HG02973 (cell line): ENCODE measurements at regions not wholly inside any gene's neighbourhood (a gene's known extent, or its start where the extent isn't known, plus 50 kb on each side); places are given as distances from the start of the nearest gene placed in this dataset.

Experiments
- ATAC-seq: cut with Tn5 transposase; IDR thresholded peaks from one replicate; pipeline ENCODE4 v1.9.1; 2021; ENCODE audit warnings: moderate library complexity; ENCODE audit not compliant: unreplicated experiment

DNA sequence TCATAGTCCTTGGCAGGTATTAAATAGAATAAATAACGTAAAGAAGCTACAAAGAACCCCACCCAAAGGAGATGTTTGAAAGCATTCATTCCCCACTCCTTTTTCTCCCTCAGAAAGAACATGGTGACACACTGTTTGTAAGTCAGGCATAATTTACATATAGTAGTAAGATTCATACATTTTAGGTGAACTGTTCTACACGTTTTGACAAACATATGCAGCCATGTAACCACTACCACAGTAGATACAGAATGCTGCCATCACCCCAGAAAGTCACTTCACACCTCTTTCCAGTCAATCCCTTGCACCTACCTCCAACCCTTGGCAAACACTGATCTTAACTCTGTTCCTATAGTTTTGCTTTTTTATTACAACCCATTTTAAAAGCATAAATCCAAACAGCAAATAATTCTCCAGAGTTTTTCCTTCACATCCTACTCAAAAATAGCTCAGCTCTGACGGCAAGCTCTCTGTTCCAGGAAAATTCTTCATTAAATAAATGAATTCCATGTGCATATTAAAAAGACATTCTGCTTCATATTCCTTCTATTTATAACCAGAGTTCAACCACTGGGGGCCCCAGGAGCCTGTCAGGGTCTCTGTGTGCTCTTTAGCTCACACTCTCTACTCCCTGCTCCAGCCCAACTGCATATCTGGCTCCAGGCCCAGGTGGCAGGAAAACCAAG lies 258.8 kb downstream of the PLPP3 start:
- no peak for ATAC-seq

DNA sequence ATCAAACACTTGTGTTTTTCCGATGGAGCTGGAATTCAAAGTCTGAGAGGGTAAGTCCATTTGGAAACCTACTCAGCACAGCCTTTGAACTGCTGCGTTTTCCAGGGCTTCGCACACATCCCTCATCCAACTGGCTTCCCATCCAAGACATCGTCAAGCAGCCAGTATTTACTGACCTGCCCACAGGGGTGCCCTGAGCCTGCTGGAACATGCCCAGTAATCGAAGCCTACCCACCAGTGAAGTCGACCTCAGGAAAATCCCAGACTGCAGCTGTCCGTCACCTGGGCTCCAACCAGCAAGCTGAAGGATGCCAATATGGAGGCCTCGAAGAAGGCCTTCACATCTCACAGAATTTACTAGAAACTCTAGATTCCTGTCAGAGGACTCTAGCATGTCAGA lies 261.6 kb downstream of the PLPP3 start:
- ATAC-seq = no peak

DNA sequence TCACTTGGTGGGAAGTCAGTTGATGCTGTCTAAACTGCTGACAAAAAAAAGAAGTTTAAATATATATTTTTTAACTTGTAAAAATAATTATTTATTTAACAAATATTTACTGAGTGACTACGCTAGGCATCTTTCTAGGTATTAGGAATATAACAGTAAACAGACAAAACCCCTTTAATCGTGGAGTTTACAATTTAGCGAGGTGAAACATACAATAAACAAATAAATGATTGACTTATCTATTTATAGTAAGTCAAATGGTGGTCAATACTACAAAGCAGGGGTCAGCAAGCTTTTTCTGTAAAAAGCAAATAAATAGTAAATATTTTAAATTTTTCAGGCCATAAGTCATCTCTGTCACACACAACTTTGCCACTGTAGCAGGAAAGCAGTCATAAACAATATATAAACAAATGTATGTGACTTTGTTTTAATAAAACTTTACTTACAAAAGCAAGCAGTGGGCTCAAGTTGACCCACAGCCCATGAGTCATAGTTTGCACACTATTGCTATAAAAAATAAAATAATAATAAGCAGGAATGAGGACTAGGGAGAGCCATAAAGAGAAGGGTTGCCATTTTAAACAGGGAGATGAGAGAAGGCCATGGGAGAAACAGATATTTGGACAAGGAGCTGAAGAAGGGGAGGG lies 263.9 kb downstream of the PLPP3 start:
- ATAC-seq = no peak

DNA sequence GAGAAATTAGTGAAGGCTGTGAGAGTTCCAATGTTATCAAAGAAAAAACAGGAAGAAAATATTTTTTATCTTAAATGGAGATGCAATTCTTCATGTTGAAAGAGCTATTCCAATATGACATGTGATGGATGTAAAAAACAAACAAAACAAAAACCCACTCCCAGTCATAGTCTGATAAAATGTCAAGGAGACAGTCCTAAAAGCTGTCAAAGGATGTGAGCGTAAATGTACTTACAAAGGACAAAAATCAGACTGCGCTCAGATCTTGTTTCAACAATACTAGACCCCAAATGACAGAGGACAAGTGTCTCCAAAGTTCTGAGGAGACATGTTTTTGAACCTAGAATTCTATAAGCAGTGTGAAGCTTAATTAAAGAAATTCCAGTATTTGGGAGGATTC lies 265.8 kb downstream of the PLPP3 start:
- ATAC-seq = no peak

DNA sequence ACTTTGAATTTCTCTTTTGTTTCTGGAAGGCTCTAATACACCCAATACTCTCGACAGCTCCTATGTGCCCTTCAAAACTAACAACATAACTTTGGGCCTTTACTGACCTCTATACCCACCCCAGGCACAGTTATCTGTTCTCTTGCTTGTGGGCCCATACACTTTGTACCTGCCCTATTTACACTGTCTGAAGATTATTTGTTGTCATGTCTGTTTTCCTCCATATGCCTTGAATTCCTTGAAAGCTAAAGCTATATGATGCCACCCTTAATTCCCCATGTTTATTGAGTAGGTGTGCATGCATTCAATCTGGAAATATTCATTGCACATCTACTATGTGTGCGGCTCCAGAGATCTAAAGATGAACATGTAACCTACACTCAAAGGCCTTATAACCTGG lies 267.6 kb downstream of the PLPP3 start:
- no peak for ATAC-seq

DNA sequence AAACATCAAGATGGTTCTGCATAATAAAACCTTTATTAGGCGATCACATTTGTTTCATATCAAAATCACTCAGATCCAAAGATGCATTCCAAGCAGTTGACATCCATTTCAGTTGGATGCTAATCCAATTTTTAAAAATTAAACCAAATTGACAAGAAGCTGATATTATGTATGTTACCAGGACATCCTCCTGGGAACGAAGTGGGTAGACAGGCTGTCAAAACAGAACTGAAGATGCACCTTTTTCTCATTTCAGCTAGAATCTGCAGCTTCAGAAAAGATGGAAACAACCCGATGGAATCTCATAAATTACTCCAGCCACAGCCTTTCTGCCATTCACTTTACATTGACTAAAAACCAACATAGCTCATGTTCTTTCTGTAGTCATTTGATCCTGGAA lies 268.4 kb downstream of the PLPP3 start:
- ATAC-seq = no peak

DNA sequence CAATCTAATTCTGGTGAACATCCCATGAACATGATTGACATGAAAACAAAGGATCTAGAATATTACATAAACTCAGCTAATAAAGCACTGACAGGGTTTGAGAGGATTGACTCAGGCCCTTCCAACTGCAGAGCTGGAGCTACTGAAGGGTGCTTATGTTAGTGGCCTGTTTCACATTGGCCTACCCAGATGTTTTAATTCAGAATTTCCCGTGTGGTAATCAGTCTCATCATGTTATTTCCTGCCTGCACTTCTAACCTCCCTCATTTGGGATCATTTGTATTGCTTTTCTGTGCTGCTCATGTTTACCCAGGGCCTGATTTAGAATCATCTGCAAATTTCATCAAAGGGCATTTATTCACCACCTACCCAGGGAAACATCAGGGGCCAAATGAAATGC lies 270.3 kb downstream of the PLPP3 start:
- ATAC-seq = no peak

DNA sequence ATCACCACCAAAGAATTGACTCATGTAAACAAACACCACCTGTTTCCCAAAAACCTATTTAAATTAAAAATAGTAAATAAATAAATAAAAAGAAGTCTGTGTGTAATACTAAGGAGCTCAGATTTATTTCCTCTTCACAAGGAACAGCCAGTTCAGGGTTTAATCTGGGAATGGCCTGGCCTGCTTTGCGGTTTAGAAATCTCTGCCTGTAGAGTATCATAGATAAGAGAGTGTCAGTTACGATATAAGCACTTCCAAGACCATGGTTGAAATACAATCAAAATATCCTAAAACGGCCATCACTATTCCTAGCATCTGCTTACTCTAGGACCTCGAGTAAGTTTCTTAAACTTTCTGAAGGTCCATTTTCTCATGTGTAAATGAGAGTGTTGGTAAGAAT lies 274.4 kb downstream of the PLPP3 start:
- ATAC-seq = no peak

DNA sequence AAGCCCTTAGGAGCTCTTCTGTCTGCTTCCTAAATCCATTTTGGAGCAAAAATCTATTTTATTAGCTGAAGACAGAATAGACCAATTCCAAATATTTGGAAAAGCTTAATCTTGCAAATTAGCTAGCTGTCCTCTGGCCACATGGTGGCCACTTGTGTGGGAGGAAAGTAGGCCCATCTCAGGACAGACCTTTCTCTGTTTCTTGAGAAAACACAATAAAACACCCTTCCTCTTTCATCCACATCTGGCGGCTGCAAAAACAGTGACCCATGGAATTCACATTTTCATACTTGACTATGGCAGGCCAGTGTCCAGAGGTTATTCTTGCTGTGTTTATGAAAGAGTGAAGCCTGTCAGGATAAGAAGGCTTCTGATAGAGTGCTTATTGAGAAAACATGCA lies 275.6 kb downstream of the PLPP3 start:
- ATAC-seq = no peak

DNA sequence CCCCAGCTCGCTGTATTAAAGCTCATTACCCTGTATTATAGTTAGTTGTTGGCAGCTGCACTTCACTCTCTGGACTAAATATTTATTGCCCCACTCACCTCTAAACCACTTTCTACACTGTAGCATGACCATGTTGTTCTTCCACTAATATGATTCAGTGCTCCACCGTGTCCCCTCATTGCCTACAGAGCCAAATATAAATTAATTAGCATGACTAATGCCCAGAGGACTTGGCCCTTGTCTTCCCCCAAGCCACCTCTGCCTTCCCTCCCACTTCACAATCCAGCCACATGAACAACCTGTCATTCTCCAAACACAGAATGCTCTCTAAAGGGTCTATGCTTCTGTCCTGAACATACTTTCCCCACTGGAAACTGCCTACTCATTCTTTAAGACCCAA lies 276.5 kb downstream of the PLPP3 start:
- no peak for ATAC-seq

DNA sequence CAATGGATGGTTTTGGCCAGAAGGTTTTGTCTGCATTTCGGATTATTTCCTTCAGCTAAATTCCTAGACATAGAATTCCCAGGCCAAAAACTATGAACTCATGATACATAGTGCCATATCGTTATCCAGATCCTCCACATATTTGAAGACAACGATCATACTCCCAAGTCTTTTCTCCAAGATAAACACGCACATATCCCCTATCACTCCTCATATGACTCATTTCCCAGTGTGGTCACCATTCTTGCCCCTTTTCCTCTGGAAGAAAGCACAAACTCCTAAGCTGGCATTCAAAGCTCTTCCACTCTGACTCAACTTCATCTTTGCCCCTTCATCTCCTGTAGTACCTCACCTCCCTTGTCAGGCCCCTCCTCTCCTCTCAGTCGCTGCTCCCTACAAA lies 277.6 kb downstream of the PLPP3 start:
- ATAC-seq = no peak

DNA sequence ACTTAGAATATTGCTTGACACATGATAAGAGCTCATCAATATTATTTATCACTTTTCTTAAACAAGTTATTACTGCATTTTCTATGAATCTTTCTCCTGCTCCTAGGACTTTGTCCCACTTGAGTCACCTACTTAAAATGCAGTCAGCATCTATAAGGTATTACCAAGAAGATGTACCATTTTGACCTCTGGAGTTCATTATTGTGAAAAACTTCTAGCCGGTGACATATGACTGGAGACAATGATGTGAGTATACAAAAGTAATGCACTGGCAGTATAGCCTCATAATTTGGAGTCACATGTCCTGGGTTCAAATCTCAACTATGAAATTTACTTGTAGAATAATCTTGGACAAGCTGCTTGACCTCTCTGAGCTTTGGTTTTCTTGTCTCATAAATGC lies 278.5 kb downstream of the PLPP3 start:
- ATAC-seq = no peak

DNA sequence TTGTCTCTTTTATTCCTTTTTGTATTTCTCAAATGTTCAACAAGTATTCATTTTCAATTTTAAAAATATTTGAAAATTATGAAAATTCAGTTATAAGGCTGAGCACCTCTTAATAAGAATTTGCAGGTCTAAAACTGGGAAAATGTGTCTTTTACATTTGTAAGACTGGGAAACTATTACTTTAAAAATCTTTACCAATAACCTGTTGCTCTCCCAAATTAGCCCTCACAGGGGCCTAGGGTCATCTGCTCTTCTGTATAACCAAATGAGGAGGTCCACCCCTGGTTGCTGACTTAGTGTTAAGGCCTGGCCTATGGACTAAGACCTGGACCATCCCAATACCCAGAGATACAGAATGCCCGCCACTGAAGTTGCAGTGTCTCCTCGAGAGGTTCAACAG lies 280.5 kb downstream of the PLPP3 start:
- ATAC-seq = no peak

DNA sequence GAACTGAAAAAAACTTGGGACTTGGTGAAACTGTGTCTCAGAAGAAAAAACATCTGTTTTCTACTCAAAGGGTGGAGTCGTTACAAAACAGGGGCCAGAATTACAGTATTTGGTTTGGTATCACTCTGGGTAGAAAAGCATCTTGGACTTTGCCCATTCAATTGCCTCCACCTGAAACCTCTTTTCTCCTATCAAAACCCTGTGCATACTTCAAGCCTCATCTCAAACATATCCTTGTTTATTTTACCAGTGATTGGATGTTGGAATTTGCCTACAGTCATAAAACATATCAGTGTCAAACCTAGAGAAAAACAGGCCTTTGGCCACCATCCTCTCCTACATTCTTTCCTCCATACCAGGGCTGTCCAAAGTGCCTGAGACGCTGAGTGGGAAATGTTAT lies 281.5 kb downstream of the PLPP3 start:
- no peak for ATAC-seq

DNA sequence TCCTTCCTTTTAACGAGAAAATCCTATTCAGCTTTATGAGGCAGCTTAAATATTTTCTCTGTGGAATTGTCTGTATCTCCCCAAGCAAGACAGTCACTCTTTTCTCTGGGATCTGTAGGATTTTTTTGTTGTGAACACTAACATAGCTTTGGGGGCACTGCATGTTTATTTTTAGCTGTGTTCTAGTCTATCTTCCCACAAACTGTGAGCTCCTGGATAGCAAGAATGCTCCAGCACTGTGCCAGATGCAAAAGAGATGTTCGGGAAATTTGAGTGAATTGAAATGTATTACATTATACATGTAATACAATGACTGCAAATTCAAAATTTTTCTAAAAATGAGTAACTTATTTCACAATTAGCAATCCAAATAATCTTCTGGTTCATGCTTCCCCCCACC lies 282.2 kb downstream of the PLPP3 start:
- ATAC-seq = no peak

DNA sequence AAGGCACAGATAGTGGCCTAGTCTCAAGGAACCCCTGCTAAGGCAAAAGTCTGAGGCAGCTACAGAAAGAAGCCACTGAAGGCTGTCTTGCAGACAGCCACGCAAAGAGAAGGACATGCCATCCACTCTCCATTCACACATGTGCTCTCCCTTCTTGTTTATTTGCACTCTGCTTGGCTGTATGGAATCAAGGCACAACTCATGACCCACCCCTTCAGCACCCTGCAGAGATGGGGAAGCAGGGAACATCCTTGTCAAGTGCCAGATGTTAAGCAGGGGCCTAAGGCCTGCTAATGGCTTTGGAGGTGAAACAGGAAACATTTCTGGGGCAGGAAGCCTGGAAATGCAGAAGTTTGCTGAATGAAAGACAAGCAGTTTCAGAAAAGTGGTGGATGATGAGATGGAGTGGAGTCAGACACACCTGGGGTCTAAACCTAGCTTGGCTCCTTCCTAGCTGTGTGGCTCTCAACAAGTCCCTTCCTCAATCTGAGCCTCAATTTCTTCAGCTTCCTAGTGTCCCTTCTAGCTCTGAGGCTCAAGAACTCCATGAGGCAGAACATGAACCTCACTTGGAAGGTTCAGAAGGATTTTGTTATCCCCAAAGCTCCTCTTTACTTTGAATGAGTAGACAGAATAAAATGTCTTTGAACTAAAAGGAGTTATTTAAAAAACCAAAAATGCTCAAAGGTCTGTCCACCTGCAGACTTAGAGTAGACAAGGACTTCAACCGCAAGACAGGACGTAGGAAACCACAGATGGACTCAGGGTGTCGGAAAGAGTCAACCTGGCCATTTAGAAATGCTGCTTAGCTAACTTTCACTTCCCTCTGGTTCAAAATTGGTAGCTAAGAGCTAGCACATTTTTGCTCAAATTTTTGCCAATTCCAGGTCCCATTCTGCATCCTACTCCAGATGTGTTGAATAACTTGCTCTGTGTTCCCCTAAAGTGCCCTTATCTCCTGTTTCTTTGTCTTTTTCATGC lies 283.1 kb downstream of the PLPP3 start:
- ATAC-seq = no peak

DNA sequence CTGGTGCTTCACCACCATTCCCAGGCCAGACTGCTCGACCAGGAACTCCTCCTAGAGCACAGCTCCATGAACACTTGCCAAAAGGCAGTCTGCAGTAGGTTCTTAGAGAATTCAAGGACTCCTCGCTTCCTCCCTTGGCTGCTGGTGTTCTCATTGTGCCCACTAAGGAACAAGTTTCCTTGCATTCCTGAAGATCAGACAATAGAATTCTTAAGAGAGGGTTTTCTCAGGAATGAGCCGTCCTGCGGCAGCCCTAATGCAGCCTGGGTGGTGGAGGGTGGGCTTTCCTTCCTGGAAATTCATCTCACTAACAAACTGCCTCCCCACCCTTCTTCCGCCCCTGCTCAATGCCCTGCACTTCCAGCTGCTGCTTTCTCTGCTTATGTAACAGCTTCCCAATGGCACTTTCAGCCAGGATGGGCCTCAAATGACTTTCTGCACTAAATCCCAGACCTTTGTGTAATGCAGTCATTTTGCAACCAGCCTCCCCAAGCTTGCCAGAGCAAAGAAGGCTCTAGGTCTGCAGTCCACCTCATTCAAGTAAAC lies 287.9 kb downstream of the PLPP3 start:
- no peak for ATAC-seq

DNA sequence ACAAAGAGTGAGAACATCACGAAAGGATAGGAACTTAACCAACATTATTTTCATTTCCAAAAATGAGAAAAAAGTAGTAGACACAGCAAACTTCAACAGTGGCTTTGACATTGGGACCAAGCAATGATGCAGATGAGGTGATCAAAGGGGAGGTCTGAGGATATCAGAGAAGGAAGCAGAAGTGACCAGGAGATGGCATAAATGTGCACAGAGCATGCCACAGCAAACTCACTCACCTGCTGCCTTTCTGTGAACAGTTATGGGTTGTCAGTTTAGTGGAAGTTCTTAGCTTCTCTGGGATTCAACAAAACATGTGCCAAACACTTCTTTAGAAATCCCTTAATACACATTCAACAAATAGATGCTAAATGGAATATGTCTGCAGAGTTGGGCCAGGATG lies 290.1 kb downstream of the PLPP3 start:
- ATAC-seq = no peak

DNA sequence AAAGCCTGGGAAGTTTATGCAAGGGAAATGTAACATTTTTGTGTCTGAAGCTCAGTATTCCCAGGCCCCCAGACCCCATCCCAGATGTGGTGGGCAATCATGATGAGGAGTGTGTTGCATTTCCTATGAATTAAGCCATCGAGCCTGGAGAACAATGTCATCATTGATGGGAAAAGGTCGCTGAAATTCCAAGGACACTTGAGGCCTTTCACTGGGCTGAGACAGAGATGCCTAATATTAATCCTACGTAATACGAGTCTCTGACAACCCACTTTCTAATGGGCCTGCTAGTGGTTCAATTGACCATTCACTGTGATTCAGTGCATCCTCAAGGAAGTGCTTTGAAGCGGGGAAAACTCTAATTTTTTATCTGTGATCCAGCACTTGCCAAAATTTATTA lies 291.6 kb downstream of the PLPP3 start:
- ATAC-seq = no peak

DNA sequence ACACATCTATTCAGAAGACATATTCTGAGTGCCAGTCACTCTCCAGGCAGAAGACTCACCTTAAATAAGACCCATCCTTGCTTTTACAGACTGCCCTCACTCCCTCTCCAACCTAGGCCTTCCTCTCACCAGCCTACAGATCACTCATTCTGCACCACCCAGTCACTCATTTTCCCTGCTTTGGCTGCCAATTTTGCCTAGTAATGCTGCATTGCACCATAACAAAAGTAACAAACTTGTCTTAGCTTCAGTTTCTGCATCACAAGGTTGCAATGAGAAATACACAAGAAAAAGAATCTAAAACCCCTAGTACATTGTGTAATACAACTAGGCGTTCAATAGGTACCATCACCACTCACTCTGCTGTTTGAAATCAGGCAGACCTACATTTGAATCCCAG lies 292.4 kb downstream of the PLPP3 start:
- no peak for ATAC-seq

DNA sequence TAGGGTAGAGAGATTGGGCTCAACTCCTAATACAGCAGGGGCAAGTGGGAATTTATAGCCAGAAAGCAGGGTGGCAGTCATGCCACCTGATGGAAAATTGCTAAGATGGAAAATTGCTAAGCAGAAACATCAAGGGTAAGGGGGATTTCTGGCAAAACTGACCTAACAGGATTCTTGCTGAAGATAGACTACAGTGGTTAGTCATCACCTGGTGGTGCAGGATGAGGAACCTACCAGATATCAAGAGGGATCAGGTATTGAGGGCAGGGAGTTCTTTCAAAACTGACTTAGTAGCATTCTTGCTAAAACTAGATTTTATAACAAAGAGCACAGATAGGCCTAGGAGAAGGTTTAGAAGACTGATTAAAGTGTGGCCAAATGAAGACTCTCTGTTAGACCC lies 292.9 kb downstream of the PLPP3 start:
- no peak for ATAC-seq
